ENCODE measurements at regions not wholly inside any gene's neighbourhood (a gene's known extent, or its start where the extent isn't known, plus 50 kb on each side); places are given as distances from the start of the nearest gene placed in this dataset.

DNA sequence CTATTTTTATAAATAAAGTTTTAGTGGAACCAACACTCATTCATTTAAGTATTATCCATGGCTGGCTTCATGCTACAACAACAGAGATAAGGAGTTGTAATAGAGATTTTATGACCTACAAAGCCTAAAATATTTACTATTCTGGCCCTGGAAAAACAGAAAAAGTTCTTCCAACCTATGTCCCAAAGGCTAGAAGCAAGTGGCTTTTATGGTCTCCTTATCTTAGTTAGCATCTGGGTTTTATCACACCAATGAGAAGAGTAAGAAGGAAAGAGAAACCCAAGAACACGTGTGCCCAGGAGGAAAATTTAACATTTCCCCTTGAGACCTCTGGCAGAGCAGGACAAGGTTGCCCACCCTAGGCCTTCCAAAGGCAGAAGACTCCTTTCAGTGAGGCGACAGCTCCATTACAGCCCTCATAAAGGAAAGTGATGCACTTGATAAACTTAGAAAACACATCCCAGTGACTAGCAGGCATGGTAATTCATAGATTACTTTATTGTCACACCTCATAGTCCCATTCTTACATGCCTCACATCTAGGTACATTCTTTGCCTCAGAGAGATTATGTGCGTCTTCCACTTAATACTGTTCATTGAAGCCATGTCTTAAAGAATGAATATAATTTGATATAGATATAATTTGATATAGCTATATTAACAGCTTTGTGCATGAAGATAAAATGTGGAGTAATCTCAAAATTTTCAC is 113.2 kb upstream of the ACP3 start:
- no peak for TF ChIP-seq POLR2A (IDR thresholded peaks at IDR 0.05; ENCODE audit: low read depth, low read length)
- no peak for TF ChIP-seq POLR2AphosphoS5 (IDR thresholded peaks at IDR 0.05; ENCODE audit: low read depth, low read length)
